Tibial artery (tissue), 4 donors: ENCODE measurements at regions not wholly inside any gene's neighbourhood (a gene's known extent, or its start where the extent isn't known, plus 50 kb on each side); places are given as distances from the start of the nearest gene placed in this dataset.

Experiments
- DNase-seq, 2 donors: peaks; one replicate each; pipeline ENCODE4 v3.0.0-alpha.2; 2019
- H3K27ac ChIP-seq, 2 donors: fragments of 200-600 bp; sonication (generic) in 1 of 2; 1 replicate in 1 of 2; 2 replicates in 1 of 2; pipeline ENCODE4 v1.5.1; 2018 to 2019; ENCODE audit warnings: mild to moderate bottlenecking in 1 of 2
- H3K27me3 ChIP-seq, 2 donors: fragments of 200-600 bp; sonication (generic) in 1 of 2; one replicate each; pipeline versions ENCODE4 v1.5.1 to v1.6.0; 2016 to 2019
- H3K36me3 ChIP-seq, 3 donors: fragments of 200-600 bp; sonication (generic) in 2 of 3; one replicate each; pipeline ENCODE4 v1.5.1; 2016 to 2019; ENCODE audit warnings: mild to moderate bottlenecking in 2 of 3
- H3K4me1 ChIP-seq, 4 donors: fragments of 200-600 bp; sonication (generic) in 2 of 4; 1 replicate in 3 of 4; 2 replicates in 1 of 4; pipeline ENCODE4 v1.5.1; 2016 to 2019
- H3K4me3 ChIP-seq, 2 donors: fragments of 200-600 bp; sonication (generic) in 1 of 2; 1 replicate in 1 of 2; 2 replicates in 1 of 2; pipeline ENCODE4 v1.5.1; 2018 to 2019; ENCODE audit warnings: mild to moderate bottlenecking in 2 of 2
- H3K9me3 ChIP-seq, 3 donors: fragments of 200-600 bp; sonication (generic) in 1 of 3; one replicate each; pipeline ENCODE4 v1.5.1; 2016 to 2019
- intact Hi-C: fragments of 100-400 bp; cut with DNase I; formaldehyde crosslinking; loops from one replicate; pipeline ENCODE4 v1.15.0; 2023; ENCODE audit warnings: low total_unique reads
- TF ChIP-seq, protein P1 (sequence below), 2 experiments: fragments of 200-600 bp in 1 of 2; fragments of 450-650 bp in 1 of 2; IDR thresholded peaks; one replicate each; pipeline ENCODE4 v1.5.1; 2017 to 2019; ENCODE audit warnings: antibody characterized with exemption in 2 of 2, mild to moderate bottlenecking in 1 of 2, moderate library complexity in 1 of 2

DNA sequence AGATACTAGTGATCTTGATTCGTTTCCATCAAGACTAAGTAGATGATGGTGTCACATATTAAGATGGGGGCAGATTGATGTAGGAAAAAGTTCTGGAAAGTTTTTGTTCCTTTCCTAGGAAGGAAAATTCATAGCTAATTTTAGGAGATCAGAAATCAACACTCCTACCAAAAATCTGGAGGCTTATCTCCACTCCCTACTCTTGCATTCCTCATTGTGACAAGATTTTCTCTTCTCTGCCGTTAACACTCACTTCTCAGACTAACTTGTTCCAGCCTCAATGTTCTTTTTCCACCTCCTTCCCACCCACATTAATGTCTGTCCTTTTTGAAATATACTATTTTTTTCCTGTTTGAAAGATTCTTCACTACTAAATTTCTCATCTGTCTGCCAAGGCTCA, 851.9 kb upstream of the GHITM start:
- Histone ChIP-seq H3K4me3 (no peak overlapping the region), H3K36me3 (no peaks in the 10 kb centered on the region), H3K27ac (no peak overlapping the region), H3K4me1 (no peaks in the 10 kb centered on the region), H3K27me3 (no peaks in the 10 kb centered on the region), H3K9me3 (no peaks in the 10 kb centered on the region)
- no peak for DNase-seq
- TF ChIP-seq, protein P1, sequence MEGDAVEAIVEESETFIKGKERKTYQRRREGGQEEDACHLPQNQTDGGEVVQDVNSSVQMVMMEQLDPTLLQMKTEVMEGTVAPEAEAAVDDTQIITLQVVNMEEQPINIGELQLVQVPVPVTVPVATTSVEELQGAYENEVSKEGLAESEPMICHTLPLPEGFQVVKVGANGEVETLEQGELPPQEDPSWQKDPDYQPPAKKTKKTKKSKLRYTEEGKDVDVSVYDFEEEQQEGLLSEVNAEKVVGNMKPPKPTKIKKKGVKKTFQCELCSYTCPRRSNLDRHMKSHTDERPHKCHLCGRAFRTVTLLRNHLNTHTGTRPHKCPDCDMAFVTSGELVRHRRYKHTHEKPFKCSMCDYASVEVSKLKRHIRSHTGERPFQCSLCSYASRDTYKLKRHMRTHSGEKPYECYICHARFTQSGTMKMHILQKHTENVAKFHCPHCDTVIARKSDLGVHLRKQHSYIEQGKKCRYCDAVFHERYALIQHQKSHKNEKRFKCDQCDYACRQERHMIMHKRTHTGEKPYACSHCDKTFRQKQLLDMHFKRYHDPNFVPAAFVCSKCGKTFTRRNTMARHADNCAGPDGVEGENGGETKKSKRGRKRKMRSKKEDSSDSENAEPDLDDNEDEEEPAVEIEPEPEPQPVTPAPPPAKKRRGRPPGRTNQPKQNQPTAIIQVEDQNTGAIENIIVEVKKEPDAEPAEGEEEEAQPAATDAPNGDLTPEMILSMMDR (IDR thresholded peaks at IDR 0.05), result no peak
- intact Hi-C loops, result no loop called here

DNA sequence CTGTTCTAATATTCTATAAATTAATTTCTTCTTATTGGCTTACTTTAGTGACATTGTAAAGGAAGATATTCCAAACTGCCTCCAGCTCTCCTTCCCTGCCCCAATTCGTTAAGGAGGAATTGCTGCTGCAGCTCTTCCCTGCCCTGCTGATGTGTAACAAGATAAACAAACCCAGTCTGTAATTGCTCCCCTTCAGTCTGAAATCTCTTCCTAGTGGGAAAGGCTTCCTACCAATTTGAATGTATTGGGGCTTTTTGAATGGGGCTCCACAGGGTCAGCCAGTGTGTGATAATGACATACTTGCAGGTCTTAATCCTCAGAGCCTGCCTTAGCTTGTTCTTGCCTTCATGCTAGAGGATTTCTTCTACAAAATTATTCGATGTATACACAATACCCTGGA, 849.9 kb upstream of the GHITM start:
- intact Hi-C loops, result no loop called here
- Histone ChIP-seq H3K27ac (no peak overlapping the region), H3K4me3 (no peak overlapping the region), H3K27me3 (no peaks in the 10 kb centered on the region), H3K4me1 (no peaks in the 10 kb centered on the region), H3K9me3 (no peaks in the 10 kb centered on the region), H3K36me3 (no peaks in the 10 kb centered on the region)
- no peak for DNase-seq
- TF ChIP-seq, protein P1 (IDR thresholded peaks at IDR 0.05), result no peak

DNA sequence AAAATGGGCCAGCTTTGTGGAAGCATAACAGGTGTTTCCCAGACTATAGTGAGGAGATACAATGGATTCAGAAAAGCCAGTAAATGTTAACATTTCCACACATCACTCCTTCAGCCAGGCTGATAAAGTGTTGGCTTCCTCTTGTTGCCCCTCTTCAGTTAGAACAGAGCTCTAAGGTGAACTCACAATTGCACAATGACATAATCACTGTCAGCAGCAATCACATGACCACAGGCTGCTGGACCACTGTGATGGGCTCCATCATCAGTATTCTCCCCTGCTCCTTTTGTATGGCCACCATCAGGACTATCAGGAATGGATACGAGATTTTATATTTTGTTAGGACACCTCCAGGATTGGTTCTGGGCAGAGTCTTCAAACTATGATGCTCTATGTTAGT, 849.4 kb upstream of the GHITM start:
- no peaks in the 10 kb centered on the region for H3K27me3 ChIP-seq
- H3K4me3 ChIP-seq, result no peak overlapping the region
- no peaks in the 10 kb centered on the region for H3K36me3 ChIP-seq
- TF ChIP-seq, protein P1 (IDR thresholded peaks at IDR 0.05), result no peak
- intact Hi-C loops, result no loop called here
- no peaks in the 10 kb centered on the region for H3K4me1 ChIP-seq
- H3K27ac ChIP-seq, result no peak overlapping the region
- no peak for DNase-seq
- no peaks in the 10 kb centered on the region for H3K9me3 ChIP-seq

DNA sequence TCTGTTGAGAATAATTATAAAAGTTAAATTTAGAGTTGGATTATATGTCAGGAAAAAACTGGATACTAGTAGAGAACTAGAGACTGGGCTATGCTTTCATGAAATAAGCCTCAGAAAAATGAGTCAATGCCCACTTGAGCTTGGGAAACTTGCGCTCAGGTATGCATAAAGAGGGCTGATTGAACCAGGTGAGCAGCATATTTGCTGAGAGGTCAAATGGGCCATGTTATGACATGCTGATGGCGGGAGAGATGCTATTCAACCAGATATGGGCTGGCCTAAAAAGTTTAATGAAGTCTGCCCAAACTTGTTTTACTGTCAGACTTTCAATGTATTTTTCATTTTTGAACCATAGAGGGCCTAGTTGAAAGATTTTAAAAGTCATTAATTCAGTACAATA, 837.6 kb upstream of the GHITM start:
- intact Hi-C loops, result no loop called here
- Histone ChIP-seq H3K4me3 (no peak overlapping the region), H3K36me3 (no peaks in the 10 kb centered on the region), H3K4me1 (no peaks in the 10 kb centered on the region), H3K27me3 (no peaks in the 10 kb centered on the region), H3K9me3 (no peaks in the 10 kb centered on the region), H3K27ac (no peak overlapping the region)
- DNase-seq, result no peak
- TF ChIP-seq, protein P1 (IDR thresholded peaks at IDR 0.05), result no peak

DNA sequence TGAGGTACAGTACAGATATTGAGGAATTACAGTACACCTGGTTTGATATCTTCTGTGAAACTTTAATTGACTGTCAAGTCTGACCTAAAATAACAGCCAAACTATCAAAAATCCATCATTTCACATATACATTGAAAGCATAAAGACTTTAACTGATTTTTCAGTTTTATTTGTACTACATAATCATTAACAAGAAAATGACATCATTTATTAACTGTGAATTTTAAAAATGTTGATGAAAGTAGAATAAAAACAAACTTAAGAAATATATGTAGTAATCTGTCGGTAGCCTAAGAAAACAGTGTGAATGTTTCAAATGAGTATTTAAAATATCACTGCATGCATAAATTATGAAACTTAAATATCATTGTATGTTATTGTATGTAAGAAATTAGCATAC, 836.7 kb upstream of the GHITM start:
- Histone ChIP-seq H3K27me3 (no peaks in the 10 kb centered on the region), H3K4me3 (no peak overlapping the region), H3K36me3 (no peaks in the 10 kb centered on the region), H3K27ac (no peak overlapping the region), H3K4me1 (no peaks in the 10 kb centered on the region), H3K9me3 (no peaks in the 10 kb centered on the region)
- TF ChIP-seq, protein P1 (IDR thresholded peaks at IDR 0.05), result no peak
- DNase-seq, result no peak
- intact Hi-C loops, result no loop called here

DNA sequence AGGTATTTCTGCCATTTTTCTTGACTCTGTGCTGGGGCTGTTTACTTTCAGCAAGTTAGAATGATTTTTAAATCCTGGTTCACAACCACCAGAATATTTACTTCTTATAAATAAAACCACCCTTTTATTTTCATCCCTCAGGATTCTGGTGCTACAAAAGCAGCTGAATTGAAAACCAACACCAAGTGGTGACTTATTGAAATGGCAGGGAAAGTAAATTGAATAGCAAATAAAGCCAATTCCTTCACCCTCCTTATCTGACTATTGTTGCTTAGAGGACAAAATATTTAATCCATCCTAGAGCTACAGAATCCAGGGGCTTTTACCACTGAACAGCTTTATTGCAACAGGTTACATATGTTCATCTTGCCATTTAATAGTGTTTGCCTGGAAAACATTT, 828.6 kb upstream of the GHITM start:
- intact Hi-C loops, result no loop called here
- H3K27ac ChIP-seq, result no peak overlapping the region
- H3K36me3 ChIP-seq, result no peaks in the 10 kb centered on the region
- no peak for DNase-seq
- no peaks in the 10 kb centered on the region for H3K27me3 ChIP-seq
- H3K4me1 ChIP-seq, result no peaks in the 10 kb centered on the region
- no peak overlapping the region for H3K4me3 ChIP-seq
- H3K9me3 ChIP-seq, result no peaks in the 10 kb centered on the region
- TF ChIP-seq, protein P1 (IDR thresholded peaks at IDR 0.05), result no peak
